ENCODE measurements at regions not wholly inside any gene's neighbourhood (a gene's known extent, or its start where the extent isn't known, plus 50 kb on each side); places are given as distances from the start of the nearest gene placed in this dataset.
"Not testable (repeated sequence)": the region's sequence is repeated elsewhere in the genome, so short reads cannot be mapped to it uniquely, and the experiment has no call there.

GRCh38 chr16:87144232-87144631, 173.0 kb downstream of the C16orf95 start:
- no peak for DNase-seq

GRCh38 chr16:87145181-87146176, 171.7 kb downstream of the C16orf95 start:
- DNase-seq = no peak

GRCh38 chr16:87146676-87147075, 170.5 kb downstream of the C16orf95 start:
- DNase-seq = no peak

GRCh38 chr16:87149051-87149450, 168.1 kb downstream of the C16orf95 start:
- DNase-seq = no peak

- DNase-seq = no peak
Measured at GRCh38 chr16:87150262-87150661, 166.9 kb downstream of the C16orf95 start.

- DNase-seq = no peak
Measured at GRCh38 chr16:87150681-87151280, 166.4 kb downstream of the C16orf95 start.

DNA sequence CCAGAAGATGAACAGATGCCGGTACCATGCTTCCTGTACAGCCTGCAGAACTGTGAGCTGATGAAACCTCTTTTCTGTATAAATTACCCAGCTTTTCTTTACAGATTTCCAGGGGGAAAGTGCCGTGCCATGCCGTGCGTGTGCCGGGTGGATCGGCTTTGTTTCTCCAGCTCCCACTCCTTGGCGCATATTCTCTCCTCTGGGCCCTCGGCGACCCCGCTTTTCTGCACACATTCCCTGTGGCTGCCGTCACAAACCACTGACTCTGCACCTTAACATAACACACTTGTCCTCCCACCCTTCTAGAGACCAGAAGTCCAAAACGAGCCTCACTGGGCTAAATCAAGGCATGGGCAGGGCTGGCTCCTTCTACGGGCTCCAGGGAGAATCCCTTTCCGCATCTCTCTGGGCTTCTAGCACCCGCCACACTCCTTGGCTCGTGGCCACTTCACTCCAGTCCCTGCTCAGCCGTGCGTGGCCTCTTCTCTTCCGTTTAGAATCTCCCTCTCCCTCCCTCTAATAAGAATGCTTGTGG, 164.9 kb downstream of the C16orf95 start:
- no peak for DNase-seq

DNA sequence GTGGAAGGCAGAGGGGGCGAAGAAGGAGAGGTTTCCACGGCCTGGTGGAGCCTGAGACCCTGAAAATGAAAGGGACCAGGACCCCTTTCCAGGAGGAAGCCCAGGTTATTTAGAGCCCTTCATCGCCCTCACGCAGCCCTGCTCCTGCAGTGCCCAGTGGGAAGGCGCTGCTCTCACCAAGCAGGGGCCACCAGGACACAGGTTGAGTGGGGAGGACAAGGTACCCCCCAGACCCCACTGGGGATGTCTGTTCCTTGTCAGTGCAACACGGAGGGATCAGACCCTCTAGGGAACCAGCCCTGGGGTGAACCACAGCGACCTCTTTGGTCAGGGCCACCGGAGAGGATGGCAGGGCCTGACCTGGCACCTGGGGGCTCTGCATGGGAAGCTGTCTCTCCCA, 163.9 kb downstream of the C16orf95 start:
- DNase-seq = no peak

DNA sequence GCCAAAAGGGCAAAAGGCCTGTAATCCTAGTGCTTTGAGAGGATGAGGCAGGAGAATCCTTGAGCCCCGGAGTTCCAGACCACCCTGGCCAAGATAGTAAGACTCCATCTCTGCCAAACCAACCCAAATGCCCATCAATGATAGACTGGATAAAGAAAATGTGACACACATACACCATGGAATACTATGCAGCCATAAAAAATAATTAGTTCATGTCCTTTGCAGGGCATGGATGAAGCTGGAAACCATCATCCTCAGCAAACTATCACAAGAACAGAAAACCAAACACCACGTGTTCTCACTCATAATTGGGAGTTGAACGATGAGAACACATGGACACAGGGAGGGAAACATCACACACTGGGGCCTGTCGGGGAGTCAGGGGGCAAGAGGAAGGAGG, 161.9 kb downstream of the C16orf95 start:
- DNase-seq = not testable (repeated sequence)

DNA sequence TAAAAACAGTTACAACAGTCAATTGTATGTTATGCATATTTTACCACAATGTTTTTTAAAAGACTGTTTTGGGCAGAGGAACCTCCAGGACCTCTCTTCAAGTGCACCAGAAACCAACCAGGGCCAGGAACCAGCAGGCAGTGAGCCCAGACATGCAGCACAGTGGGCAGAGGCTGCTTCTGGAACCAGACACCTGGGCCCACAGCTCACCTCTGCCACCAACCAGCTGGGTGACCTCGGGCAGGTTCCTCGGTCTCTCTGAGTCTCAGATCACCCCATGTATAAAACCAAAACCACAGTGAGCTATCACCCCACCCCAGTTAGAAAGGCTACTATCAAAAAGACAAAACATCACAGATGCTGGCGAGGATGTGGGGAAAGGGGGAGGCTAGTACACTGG, 161.0 kb downstream of the C16orf95 start:
- DNase-seq = no peak

- DNase-seq = no peak
Measured at GRCh38 chr16:87160234-87160636, 157.0 kb downstream of the C16orf95 start.

DNA sequence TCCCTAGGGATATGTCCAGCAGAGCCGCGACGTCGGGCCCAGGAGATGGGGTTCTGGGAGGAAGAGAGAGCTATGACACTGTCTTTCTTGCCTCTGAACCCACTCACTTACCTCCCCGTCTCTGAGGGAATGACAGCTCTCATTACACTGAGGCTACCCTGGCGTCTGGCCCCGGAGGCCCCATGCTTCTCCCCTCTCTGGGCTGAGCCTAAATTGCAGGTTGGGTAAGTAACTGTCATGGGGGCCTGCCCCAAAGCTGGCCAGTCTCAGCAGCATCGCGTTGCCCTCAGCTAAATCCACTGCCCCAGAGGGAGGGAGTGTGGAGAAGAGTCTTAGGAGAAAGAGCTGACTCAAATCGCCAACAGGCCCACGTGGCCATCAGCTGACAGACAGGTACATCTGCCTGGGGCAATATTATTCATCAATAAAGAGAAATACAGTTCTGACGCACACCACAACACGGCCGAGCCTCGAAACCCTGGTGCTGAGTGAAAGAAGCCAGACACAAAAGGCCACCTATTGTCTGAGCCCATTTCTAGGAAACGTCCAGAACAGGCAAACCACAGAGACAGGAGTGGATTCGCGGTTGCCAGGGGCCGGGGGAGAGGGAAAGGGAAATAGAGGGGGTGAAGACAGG, 156.4 kb downstream of the C16orf95 start:
- DNase-seq = no peak

- DNase-seq = not testable (repeated sequence)
Measured at GRCh38 chr16:87161410-87161809, 155.8 kb downstream of the C16orf95 start.

DNA sequence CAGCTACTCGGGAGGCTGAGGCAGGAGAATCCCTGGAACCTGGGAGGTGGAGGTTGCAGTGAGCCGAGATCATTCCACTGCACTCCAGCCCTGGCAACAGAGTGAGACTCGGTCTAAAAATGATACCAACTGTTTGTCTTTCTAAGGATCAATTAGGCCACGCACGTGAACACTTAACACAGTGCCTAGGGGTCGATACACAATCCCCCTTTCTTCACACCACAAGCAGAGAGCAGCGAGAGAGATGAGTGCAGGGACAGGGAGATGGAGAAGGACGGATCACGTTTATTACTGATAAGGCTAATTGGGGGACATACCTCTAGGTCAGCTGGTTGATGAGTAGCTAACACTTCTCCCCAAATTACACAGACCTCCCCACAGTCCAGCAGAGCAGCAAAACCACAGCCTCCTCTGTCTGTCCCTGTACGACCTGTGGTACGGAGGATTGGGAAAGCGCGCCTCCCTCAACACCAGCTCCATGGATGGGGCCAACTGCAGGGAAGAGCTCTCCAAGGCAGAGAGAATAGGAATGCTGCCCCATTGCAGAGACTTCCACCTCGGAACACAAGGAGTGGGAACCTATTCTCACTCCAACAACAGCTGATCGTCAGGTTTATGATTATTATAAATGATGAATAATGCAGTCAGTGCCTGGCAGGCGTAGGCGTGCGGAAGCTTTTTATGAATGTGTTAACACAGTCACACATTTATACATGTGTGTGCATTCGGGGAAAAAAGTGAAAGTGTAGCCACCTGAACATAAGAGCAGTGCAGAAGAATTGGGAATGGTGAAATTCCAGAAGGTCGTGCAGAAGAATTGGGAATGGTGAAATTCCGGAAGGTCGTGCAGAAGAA, 155.1 kb downstream of the C16orf95 start:
- DNase-seq = no peak

DNA sequence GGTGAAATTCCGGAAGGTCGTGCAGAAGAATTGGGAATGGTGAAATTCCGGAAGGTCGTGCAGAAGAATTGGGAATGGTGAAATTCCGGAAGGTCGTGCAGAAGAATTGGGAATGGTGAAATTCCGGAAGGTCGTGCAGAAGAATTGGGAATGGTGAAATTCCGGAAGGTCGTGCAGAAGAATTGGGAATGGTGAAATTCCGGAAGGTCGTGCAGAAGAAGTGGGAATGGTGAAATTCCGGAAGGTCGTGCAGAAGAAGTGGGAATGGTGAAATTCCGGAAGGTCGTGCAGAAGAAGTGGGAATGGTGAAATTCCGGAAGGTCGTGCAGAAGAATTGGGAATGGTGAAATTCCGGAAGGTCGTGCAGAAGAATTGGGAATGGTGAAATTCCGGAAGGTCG, 154.4 kb downstream of the C16orf95 start:
- not testable (repeated sequence) for DNase-seq

DNA sequence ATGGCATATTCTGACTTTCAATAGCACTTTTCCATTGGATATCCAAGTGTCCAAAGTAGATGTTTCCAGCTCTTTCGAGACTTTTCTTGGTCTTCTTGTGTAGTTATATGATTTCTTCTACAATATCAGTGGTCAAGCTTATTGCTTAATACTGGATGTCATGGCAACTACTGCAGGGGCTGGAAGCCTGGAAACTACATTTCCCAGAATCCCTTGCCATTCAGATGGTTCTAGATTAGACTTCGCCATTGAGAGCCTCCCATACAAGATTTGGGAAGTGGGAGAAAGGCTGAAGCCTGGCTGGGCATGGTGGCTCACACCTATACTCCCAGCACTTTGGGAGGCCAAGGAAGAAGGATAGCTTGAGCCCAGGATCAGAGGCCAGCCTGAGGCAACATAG, 153.6 kb downstream of the C16orf95 start:
- DNase-seq = no peak

DNA sequence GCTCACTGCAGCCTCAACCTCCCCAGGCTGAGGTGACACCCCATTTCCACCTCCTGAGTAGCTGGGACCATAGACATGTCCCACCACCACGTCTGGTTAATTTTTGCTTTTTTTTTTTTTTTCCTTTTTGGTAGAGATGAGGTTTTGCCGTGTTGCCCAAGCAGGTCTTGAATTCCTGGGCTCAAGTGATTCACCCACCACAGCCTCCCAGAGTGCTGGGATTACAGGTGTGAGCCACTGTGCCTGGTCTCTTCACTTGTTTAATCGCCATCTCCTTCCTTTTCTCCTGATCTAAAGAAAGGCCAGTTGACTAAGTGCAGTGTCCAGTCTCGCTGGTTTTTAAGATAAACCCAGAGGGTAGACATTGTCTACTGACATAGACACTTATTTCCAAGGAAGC, 152.0 kb downstream of the C16orf95 start:
- DNase-seq = no peak

GRCh38 chr16:87165885-87166284, 151.3 kb downstream of the C16orf95 start:
- no peak for DNase-seq

DNA sequence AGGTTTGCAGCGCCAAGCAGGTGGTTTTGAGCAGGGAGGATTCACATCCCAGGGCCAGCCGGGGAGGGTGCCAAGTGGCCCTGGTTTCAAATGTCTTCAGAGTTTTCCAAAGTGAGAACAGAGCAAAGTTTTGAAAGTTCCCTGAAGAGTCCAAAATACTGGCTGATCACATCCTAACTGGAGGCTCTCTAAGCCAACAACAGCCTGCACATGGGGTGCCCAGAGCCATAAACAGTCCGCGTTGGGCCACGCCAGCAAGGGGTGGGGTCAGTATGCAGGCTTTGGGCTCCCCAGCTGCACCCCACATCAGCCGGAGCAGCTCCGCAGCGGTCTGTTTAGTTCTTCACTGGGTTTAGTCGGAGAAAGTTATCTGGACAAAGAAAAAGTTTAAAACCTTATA, 150.9 kb downstream of the C16orf95 start:
- no peak for DNase-seq

DNA sequence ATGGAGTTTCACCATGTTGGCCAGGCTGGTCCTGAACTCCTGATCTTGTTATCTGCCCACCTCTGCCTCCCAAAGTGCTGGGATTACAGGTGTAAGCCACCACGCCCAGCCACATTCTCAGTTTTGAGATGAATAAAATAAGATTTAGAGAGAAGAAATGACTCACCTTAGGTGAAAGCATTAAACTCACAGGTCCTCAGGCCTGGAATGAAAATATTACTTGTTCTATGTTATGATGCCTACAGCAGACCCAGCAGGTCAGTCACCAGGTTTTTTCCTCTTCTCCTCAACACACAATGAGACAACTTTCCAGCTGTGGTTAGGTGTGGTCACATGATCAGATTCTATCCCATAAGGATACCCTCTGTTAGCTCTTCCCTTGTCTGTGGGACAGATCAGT, 150.3 kb downstream of the C16orf95 start:
- DNase-seq = no peak

DNA sequence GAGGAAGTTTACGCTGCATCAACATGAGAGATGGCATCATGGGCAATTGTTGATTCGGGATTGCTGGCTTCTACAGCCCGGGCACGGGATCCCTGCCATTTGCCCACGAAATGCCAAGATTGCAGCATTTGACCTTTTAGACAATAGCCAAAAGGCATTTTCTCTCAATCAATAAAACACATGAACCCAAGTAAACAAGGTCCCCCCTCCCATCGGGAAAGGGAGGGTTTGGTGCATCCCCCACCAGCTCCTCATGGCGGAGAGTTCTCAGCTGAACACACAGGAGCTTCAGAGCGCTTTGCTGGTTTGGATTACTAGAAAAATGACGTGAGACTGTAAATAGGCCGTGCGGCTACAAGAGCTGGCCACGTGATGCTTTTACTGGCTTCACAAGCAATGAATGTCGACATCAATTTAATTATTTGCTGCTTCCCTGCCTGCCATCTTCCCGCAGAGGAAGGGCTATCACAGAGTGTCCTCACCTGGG, 147.6 kb downstream of the C16orf95 start:
- no peak for DNase-seq

GRCh38 chr16:87170310-87170709, 146.9 kb downstream of the C16orf95 start:
- DNase-seq = no peak
